ENCODE measurements at regions not wholly inside any gene's neighbourhood (a gene's known extent, or its start where the extent isn't known, plus 50 kb on each side); places are given as distances from the start of the nearest gene placed in this dataset.

- no peak for DNase-seq (ENCODE audit: low spot score)
Observed at GRCh38 chr5:110073534-110073933, 383.8 kb downstream of the MAN2A1 start.

GRCh38 chr5:110075656-110076055 lies 385.9 kb downstream of the MAN2A1 start:
- no peak for DNase-seq (ENCODE audit: low spot score)

- DNase-seq (ENCODE audit: low spot score): no peak
Observed at GRCh38 chr5:110077147-110077546, 387.4 kb downstream of the MAN2A1 start.

- DNase-seq (ENCODE audit: low spot score): no peak
Observed at GRCh38 chr5:110082194-110082593, 392.5 kb downstream of the MAN2A1 start.

GRCh38 chr5:110082863-110083262 lies 393.1 kb downstream of the MAN2A1 start:
- DNase-seq (ENCODE audit: low spot score): no peak

- DNase-seq (ENCODE audit: low spot score): no peak
Observed at GRCh38 chr5:110085826-110086225, 396.1 kb downstream of the MAN2A1 start.

GRCh38 chr5:110086658-110087388 lies 397.1 kb downstream of the MAN2A1 start:
- no peak for DNase-seq (ENCODE audit: low spot score)

GRCh38 chr5:110087829-110088228 lies 398.1 kb downstream of the MAN2A1 start:
- DNase-seq (ENCODE audit: low spot score): no peak

- no peak for DNase-seq (ENCODE audit: low spot score)
Observed at GRCh38 chr5:110088676-110089436, 399.1 kb downstream of the MAN2A1 start.

GRCh38 chr5:110092955-110093785 lies 403.4 kb downstream of the MAN2A1 start:
- no peak for DNase-seq (ENCODE audit: low spot score)

- no peak for DNase-seq (ENCODE audit: low spot score)
Observed at GRCh38 chr5:110094109-110094508, 404.4 kb downstream of the MAN2A1 start.

GRCh38 chr5:110094548-110094947 lies 404.8 kb downstream of the MAN2A1 start:
- no peak for DNase-seq (ENCODE audit: low spot score)

- no peak for DNase-seq (ENCODE audit: low spot score)
Observed at GRCh38 chr5:110096419-110096818, 406.7 kb downstream of the MAN2A1 start.

- DNase-seq (ENCODE audit: low spot score): no peak
Observed at GRCh38 chr5:110099572-110099971, 409.8 kb downstream of the MAN2A1 start.

- DNase-seq (ENCODE audit: low spot score): no peak
Observed at GRCh38 chr5:110103081-110103480, 413.4 kb downstream of the MAN2A1 start.

GRCh38 chr5:110104060-110104725 lies 414.5 kb downstream of the MAN2A1 start:
- DNase-seq (ENCODE audit: low spot score): no peak

GRCh38 chr5:110104726-110105669 lies 415.3 kb downstream of the MAN2A1 start:
- DNase-seq (ENCODE audit: low spot score): no peak

GRCh38 chr5:110105692-110106091 lies 416.0 kb downstream of the MAN2A1 start:
- DNase-seq (ENCODE audit: low spot score): no peak

- DNase-seq (ENCODE audit: low spot score): no peak
Observed at GRCh38 chr5:110106750-110107149, 417.0 kb downstream of the MAN2A1 start.

- DNase-seq (ENCODE audit: low spot score): no peak
Observed at GRCh38 chr5:110108520-110108919, 418.8 kb downstream of the MAN2A1 start.

GRCh38 chr5:110109667-110110066 lies 419.9 kb downstream of the MAN2A1 start:
- no peak for DNase-seq (ENCODE audit: low spot score)
